OCI-LY1 (cell line): ENCODE measurements at regions not wholly inside any gene's neighbourhood (a gene's known extent, or its start where the extent isn't known, plus 50 kb on each side); places are given as distances from the start of the nearest gene placed in this dataset.

Source experiments
- CTCF ChIP-seq: fragments of 200-600 bp; sonication (generic), shearing (Covaris generic); IDR thresholded peaks from 2 replicates; pipeline ENCODE4 v1.5.1; 2017; ENCODE audit warnings: mild to moderate bottlenecking, antibody characterized with exemption, low read length, moderate library complexity, mixed read lengths
- EZH2 ChIP-seq: fragments of 200-600 bp; sonication (generic), shearing (Covaris generic); IDR thresholded peaks from 2 replicates; pipeline ENCODE4 v1.8.0; 2017; ENCODE audit warnings: borderline replicate concordance, mixed run types, mild to moderate bottlenecking, antibody characterized with exemption, low read length, moderate library complexity, mixed read lengths

GRCh38 chr4:122279670-122280069 lies 99.1 kb upstream of the ADAD1 start:
- TF ChIP-seq CTCF (no peak), EZH2 (no peak)
